GM12873 (cell line): ENCODE measurements at regions not wholly inside any gene's neighbourhood (a gene's known extent, or its start where the extent isn't known, plus 50 kb on each side); places are given as distances from the start of the nearest gene placed in this dataset.

Source experiments
- TF ChIP-seq, protein P1 (sequence below): IDR thresholded peaks from 2 replicates; pipeline ENCODE4 v1.5.1; 2012; ENCODE audit warnings: low read depth, mild to moderate bottlenecking, moderate library complexity, low read length, control low read depth; ENCODE audit not compliant: insufficient read depth; ENCODE audit errors: missing control alignments

- TF ChIP-seq, protein P1, sequence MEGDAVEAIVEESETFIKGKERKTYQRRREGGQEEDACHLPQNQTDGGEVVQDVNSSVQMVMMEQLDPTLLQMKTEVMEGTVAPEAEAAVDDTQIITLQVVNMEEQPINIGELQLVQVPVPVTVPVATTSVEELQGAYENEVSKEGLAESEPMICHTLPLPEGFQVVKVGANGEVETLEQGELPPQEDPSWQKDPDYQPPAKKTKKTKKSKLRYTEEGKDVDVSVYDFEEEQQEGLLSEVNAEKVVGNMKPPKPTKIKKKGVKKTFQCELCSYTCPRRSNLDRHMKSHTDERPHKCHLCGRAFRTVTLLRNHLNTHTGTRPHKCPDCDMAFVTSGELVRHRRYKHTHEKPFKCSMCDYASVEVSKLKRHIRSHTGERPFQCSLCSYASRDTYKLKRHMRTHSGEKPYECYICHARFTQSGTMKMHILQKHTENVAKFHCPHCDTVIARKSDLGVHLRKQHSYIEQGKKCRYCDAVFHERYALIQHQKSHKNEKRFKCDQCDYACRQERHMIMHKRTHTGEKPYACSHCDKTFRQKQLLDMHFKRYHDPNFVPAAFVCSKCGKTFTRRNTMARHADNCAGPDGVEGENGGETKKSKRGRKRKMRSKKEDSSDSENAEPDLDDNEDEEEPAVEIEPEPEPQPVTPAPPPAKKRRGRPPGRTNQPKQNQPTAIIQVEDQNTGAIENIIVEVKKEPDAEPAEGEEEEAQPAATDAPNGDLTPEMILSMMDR, result no peak
These were observed 205.6 kb upstream of the GDNF start for GRCh38 chr5:38045446-38045845.

GRCh38 chr5:38039826-38040225 is 200.0 kb upstream of the GDNF start:
- TF ChIP-seq, protein P1, result no peak

DNA sequence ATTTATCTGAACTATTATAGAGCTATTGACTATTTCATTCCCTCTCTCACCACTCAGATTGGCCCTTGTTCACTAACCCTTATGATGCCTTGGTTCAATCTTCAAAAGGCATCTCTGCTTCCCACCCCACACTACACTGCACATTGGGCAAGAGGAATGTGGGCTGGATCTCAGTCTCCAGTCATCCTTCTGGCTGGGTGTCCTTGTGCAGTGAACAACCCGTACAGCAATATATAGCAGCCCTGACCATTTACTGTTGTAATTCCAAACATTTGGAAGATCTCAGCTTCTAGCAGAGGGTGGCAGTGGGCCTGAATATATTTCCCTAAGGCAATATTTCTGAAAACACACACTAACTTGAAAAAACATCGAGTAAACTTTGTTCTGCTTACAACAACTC is 199.2 kb upstream of the GDNF start:
- TF ChIP-seq, protein P1, result no peak

- TF ChIP-seq, protein P1, result no peak
These were observed 196.9 kb upstream of the GDNF start for GRCh38 chr5:38036765-38037164.

- TF ChIP-seq, protein P1, result no peak
These were observed 192.3 kb upstream of the GDNF start for GRCh38 chr5:38032149-38032548.

GRCh38 chr5:38031304-38031703 is 191.5 kb upstream of the GDNF start:
- TF ChIP-seq, protein P1, result no peak

GRCh38 chr5:38029397-38030065 is 189.7 kb upstream of the GDNF start:
- TF ChIP-seq, protein P1, result no peak

DNA sequence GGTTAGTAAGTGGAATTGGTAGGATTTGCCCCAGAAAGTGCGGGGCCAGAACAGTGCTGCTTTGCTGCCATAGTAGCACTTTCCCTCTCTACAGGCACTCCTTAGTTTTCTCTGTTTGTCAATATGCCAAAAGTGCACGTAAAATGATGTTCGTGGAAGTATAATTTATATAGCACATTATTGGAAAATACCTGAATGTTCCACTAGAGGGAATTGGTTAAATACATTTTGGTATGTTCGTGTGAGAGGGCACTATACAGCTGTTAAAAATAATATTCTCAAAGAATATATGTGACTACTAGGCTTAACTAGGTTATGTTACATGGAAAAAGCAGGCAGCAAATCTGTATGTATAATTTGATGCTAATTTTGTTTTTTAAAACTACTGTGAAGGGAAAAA is 184.0 kb upstream of the GDNF start:
- TF ChIP-seq, protein P1, result no peak
